GM21526 (cell line): ENCODE measurements at regions not wholly inside any gene's neighbourhood (a gene's known extent, or its start where the extent isn't known, plus 50 kb on each side); places are given as distances from the start of the nearest gene placed in this dataset.
A peak's percentile ranks its signal among the peaks of the same experiment; 100 is the strongest.

Experiments
- ATAC-seq: cut with Tn5 transposase; IDR thresholded peaks from one replicate; pipeline ENCODE4 v1.9.1; 2021; ENCODE audit warnings: moderate library complexity; ENCODE audit not compliant: unreplicated experiment, low FRiP score

DNA sequence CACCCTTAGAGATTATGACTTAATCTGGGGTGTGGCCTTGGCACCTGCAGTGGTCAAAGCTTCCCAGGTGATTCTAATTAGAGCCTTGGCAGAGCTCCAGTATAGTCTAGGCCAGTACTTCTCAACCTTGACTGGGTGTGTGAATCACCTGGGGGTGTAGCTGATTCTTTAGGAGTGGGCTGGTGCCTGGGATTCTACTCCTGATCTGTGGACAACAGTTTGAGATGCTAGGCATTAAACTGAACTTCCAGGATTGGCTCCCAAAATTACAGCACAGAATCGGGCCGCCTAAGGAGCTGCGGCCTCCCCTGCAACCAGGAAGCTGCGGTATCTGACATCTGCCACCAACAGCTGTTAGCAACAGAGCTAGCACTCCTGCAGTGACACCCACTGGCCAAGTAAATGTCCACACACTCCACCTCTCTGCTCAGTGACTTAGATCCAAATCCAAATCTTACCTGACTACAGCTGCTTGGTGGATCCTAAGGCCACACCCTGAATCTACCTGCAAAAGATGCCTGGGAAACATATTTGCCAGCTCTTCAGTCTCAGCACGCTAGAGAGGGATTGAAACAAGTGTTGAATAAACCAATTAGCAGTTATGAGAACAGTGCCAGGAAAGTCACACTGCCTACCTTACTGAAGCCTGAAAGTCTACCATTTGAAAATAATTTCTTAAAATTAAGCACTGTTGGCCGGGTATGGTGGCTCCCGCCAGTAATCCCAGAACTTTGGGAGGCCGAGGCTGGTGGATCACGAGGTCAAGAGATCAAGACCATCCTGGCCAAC is 126.7 kb downstream of the UNC5CL start:
- ATAC-seq, result peak; percentile 91

DNA sequence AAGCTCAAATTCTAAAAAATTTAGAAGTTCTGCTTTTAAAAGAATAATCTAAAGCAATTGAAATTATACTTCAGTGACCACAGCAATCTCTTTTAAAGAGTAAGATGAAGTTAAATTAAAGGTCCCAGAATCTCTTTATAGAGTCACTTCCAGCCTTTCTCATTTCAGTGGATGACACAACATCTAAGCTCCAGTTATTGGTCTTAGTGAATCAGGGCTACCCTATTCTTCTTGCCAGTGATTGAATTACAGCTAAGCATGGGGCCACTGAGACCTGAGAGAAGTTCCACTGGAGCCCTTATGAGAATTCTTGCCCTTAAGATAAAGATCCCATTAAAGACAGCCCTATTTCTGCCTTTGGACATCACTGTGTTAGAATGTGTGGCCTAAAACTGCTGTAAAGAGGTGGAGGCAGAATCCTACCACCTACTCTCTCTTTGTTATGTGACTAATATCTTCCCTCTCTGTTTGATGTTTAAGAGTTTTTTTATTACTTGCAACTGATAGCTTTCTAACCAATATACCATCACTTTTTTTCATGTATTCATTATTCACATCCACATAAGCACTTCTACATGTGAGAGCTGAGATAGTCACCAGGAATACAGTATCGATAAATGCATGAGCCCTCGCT is 128.6 kb downstream of the UNC5CL start:
- no peak for ATAC-seq

DNA sequence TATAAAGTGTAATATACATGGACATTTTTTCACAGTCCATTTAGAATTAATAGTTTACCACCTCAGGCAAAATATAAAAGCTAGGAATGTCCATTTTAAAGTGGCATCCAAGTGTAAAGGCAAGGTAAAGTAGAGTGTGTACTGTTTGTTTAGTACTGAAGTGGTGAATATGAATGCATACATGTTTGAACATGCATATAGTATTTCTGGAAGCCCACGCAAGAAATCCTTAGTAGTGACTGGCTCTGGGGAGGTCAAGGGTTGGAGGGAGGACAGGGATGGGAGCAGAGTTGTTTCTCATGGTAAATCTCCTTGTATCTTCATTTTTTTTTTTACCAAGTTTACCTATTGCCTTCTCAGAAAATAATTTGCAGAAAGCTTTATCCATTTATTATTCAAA is 129.2 kb downstream of the UNC5CL start:
- ATAC-seq, result no peak

DNA sequence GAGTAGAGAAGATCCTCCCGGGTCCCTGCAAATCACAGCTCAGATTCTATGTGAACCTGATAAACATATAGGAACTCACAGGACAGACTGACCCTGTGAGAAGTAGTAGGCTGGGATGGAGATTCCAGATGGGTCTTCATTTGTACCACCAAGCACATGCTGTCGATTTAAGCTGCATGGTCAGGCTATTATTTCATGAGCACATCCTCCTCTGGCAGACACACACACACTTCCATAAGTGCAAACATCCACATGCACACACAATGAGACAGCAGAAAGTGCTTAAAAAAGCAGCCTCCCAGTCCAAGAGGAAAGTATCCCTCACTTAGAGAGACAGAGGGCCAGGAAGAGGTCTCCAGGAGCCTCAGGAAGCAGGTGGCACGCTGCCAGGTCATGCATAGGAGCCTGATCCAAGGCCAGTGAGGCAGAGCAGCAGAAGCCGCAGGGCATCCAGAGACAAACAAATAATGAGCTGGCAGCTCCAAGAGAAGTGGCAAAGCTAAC is 131.8 kb downstream of the UNC5CL start:
- no peak for ATAC-seq

DNA sequence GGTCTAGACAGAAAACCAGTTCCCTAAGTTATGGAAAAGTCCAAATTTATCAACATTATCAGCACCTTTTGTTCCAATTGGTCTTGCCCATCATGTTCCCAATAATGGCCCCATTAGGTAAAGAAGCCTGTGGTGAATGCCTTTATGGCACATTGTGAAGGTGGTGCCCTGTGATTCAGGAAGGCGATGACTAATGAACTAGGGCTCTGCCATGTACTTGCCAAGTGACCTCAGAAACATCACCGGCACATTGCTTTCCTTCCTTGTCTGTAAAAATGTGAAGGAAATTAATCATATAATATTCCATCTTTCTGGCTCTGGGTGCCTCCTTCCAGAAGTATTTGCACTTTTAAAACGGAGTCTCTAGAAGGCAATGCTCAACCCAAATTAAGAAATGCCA is 132.3 kb downstream of the UNC5CL start:
- no peak for ATAC-seq

DNA sequence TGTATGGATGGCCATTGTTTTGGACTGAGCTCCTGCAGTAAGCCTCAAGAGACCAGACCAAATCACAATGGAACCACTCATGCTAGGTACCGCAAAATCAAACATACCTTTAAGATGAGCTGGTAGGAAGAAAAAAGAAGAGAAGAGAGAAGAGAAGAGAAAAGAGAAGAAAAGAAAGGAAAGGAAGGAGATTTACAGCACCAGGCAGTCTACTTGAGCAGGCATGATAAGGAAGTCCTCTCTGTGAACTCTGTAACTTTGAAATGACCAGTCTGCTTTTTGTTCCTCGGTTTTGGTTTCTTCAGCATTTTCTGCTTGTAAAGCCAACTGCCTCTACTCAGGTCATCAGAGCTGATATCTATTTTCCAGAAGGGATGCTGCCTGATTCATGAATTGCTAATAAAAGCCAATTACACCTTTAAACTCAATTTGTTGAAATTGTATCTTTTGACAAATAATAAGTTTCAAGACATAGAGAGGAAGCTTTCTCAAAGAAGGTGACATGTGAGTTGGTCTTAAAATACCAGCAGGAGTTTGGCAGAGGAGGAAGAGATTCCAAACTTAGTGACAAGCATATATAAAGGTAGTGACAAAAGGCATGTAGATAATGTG is 134.3 kb downstream of the UNC5CL start:
- ATAC-seq, result no peak

DNA sequence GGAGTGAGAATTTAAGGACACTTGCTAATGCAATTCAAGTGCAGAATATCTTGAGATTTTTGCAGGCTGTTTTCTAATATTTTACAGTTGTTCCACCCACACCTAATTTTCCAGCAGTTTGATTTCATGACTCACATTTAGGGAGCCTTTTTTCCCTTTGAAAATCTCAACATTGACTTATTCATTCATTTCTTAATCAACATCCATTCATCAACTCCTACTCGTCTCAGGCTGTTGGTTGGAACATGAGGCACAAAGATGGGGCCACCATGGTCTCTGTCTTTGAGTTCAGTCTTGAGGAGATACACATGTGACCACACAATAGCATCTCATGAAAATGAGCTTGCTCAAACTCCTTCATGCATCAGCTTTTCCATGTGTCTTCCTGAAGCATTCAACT is 135.6 kb downstream of the UNC5CL start:
- ATAC-seq, result no peak

DNA sequence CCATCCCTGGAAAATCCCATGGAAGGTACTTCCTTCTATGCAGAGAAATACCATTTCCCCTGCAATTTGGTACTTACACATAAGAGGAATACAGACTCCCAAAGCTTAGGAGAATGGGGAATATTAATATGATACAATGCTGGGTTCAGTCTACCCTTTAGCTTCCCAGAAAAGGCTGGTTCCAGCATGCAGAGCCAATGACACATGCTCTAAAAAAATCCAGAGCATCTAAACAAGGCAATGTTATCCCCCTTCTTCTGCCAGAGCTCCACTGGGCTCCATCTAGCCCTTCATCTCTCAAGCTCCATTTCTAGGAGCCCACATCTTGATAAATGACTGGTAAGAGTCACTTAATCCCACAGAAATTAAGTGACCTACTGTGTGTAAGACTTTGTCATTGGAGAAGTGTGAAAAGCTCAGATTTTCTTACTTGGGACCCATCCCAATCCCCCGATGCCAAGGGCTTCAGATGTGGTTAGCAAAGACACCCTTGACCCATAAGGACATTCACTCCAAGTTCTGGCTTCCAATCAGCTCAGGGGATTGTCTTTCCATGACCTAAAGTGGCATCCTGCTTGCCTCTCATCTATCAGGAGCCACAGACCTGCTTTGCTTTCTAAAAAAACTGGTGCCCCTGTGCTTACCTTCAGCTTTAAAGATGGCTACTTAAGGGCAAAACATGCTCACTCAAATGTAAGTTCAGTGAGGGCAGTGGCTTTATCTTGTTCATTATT is 137.5 kb downstream of the UNC5CL start:
- ATAC-seq, result no peak

DNA sequence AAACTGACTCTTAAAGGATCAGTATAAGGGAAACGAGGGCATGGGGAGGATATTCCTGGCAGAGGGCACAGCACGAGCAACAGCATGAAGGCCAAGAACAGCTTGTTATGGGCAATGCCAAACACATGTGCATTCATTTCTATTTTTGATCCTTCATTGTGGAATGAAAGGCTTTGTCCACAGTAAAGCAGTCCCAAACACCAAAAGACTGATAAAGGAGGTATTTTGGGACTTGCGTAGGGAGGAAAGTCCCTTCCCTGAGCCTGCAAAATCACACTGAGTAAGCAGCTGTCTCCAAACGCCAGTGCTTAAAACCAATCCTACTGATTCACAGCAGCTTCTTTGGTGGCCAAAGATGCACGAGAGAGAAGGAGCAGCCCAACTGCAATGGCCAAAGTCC is 138.2 kb downstream of the UNC5CL start:
- no peak for ATAC-seq

DNA sequence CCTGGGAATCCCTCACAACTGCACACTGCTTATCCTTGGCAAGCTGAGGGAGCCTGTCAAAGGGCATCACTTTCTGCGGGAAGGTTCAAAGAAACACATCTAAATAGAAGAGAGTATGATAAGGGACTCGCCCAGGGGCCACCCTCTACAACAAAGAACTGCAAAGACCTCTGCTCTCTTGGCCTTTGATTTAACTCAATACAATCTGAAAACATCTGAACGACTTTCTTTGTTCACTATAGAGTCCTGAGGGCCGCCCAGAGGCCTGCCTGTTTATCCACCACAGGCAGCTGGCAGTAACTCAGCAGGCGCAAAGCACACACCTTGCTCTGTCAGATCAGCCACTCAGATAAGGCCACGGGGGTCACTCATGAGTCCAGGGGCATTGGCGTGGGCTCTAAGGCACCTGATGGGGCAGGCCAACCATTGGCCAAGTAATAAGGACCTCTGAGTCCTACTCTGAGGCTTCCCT is 139.3 kb downstream of the UNC5CL start:
- ATAC-seq, result no peak

DNA sequence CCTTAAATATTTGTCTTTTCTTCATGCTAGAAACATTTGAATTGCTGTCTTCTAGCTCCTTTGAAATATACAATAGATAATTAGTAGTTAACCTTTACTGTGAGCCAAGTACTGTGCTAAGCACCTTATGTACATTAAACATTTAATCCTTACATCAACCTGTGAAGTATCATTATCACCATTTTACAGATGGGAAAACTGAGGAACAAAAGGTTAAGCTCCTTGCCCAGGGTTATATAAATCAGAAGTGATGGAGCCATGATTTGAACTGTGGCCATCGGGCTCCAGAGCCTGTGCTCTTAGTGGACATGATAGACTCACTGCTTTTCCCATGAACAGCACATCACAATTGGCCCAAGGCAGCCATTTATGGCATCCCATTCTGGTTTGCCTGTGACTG is 140.9 kb downstream of the UNC5CL start:
- ATAC-seq, result no peak

DNA sequence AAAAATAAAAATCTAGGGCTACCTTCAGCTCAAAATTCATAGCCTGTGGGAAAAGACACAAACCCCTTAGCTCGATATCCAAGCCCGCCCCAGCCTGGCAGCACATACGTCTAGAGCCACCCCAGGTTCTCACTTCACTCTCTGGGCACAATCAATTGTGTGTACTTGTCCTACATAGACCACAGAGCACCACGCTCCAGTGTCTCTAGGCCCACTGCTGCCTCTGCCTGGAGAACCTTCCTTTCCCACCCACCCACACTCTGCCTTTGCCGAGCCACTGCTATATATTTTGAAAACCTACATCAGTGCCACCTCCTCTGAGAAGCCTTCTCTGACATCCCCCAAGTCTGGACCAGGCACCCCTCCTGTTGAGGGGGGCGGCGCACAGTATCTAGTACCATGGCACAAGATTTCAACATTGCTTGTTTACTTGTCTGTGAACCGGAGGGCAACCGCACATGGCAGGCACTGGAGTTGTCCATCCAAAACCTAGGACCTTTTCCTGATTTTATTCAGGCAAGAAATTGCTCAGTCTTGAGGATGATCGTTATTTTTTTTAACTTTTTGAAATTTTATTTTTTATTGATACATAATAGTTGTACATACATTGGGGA is 141.5 kb downstream of the UNC5CL start:
- ATAC-seq, result no peak

DNA sequence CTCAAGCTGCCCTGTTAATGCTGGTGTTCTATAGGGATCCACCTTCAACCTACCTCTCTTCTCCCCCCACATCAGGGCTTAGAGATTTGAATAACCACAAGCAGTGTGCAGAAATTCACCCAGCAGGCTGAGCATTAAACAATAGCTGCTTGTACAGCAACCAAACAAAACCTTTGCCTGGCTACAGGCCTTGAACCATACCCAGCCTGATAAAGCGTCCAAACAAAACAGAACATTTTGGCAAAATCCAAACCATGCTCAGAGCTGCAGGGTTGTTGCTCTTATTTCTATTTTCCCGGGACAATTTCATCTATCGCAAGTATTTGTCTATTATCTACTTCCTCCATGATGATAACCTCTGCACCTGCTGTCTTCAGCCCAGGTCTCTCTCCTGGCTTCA is 142.3 kb downstream of the UNC5CL start:
- ATAC-seq, result no peak

DNA sequence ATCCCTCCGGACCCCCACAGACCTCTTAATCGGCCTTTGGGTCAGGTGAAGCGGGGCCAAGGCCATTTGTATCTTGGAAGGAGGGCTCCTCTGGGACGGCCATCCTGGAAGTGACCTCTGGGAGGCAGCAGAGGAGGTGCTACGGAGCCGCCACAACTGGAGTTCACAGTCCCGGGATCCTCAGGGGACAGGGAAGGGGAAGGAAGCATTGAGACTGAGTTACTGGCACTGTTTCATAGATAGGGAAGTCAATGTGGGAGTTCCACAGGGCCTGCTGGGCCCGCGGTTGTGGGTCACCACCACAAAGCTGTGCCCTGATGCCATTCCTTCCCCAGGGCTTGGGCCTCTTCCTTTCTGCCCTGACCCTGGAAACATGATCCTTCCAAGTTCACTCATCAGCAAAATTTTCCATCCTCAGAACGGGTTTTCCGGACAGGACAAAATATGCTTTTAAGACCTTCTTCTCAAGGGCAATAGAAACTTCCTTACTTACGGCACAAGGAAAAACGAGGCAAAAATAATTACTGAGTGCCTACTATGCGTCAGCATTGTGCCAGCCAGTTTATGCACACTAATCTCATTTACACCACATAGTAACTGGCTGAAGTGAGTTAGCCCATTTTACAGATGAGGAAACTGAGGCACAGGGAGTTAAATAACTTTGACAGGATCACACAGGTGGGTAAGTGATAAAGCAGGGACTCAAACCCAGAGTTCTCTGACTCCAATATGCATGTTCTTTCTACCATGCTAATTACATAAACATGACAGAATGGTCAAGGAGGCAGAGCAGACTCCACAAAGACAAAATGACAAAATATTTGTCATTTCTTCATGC is 143.8 kb downstream of the UNC5CL start:
- ATAC-seq, result no peak

DNA sequence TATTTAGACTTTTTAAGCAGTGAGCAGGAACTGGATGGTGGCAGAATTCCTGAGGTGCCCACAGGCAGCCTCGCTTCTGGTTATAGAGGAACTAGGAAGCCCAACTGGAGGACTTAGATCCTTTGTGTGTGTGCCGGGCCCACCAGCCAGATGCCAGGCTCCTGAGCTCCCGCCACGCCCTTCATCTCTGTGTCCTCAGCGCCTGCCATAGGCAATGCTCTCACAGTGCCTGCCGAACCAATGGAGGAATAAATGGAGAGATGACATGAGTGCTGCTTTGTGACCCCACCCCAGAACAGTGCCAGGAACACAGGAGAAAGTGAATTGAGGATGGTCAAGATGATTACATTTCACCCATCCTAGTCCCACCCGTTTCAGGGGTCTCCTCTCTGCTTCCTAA is 146.0 kb downstream of the UNC5CL start:
- no peak for ATAC-seq

DNA sequence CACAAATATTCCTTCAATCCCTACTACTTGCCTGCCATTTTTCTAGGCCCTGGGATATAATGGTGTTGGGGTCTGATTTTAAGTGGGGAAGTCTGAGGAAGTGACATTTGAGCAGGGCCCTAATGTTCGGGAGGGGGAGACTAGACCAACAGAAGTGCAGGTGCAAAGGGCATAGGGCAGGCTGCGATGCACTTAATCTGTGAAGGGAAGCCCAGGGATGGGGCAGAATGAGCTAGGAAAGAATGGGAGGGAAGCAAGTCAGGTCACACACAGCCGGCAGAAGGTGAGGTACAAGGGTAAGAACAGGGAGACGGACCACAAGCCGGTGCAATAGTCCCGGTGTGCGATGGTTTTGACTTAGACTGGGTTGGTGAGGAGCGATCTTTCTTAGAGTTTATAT is 146.8 kb downstream of the UNC5CL start:
- no peak for ATAC-seq

DNA sequence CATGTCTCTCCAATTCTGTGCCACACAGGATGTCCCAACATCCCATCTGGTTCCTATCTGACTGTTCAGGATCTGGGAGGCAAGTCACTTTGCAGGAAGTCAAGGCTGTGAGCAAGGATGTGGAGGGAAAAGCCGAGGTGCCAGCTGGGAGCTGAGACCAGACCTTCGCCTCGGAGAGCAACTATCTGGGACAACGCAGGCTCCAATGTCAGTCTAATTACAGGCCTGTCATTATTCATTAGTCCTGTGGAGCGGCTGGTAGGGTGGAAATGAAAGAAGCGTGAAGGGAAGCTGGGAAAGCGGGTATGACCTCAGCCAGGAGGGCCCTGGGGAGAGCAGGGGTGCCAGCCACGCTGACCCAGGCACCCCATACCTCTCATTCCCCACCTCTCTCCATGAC is 147.3 kb downstream of the UNC5CL start:
- no peak for ATAC-seq

DNA sequence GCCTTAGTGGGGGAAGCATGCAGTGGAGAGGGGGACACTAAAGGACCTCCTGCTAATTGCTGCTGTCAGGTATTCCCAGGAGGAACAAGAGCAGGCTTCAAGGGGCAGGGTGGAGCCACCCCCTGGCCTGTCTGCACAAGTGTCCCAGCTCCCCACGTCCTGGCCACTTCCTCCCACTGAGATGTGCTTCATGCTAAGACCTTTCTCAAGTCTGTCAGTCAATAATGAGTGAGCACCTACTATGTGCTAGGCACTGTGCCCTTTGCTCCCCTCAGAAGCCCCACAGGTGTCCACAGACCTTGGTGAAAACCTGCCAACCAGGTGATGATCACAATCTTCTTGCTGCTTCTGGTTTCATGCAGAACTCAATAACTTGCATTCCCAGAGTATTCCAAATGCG is 147.9 kb downstream of the UNC5CL start:
- no peak for ATAC-seq

DNA sequence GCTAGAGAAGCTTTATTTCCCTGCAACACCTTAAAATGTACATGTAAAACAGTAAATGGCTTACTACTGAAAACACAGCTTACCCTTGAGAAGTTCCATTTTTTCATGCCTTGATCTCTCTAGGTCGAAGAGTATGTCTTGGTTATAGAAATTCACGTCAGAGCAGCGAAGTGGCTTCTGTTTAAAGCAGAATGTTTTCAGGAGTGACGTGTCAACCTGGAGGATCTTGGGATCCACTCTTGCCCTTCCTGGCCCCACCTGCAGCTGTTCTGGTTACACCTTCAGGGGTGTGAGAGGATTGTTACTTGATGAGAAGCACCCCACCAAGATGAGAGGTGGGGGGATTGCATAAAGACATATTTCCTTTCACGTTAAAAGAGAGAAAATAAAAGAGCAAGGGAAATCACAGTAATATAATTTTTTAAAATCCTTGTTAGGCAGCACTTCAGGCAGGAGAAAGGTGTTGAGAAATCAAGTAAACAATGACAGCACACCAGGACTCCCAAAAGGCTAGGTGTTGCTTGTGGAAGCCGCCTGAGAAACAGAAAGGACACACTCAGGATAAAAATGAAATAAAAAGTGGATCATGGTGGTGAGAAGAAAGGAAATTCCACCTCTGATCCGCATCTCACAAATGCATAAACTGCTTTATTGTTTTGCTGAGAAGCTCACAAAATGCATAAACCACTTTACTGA is 149.7 kb downstream of the UNC5CL start:
- no peak for ATAC-seq
